ENCODE measurements at regions not wholly inside any gene's neighbourhood (a gene's known extent, or its start where the extent isn't known, plus 50 kb on each side); places are given as distances from the start of the nearest gene placed in this dataset.

- H3K9ac ChIP-seq (ENCODE audit: extremely low read depth, insufficient read length, low read length): no peak overlapping the region
- H3K4me2 ChIP-seq (ENCODE audit: insufficient read depth, insufficient read length, low read length): no peak overlapping the region
- no peak overlapping the region for H3K27ac Mint-ChIP-seq
- no peaks in the 10 kb centered on the region for H3K23me2 ChIP-seq (ENCODE audit: insufficient read length, low read depth, low read length, poor library complexity, severe bottlenecking)
- H3K23ac ChIP-seq (ENCODE audit: insufficient read length, low read depth, low read length): no peak overlapping the region
- no peak overlapping the region for H3K56ac ChIP-seq (ENCODE audit: insufficient read length, low read depth, low read length)
- no peak overlapping the region for H3T11ph ChIP-seq (ENCODE audit: low read length)
- no peak for DNase-seq
- WGBS (ENCODE audit: extremely low coverage, insufficient read length, low lambda C conversion rate): no CpG with 5 or more reads among the region's 5 CpGs
- no peak overlapping the region for H3K14ac ChIP-seq (ENCODE audit: insufficient read depth, low read length)
- H2BK15ac ChIP-seq (ENCODE audit: low read depth, low read length): no peak overlapping the region
- H3K4me3 Mint-ChIP-seq: no peak overlapping the region
- no peak overlapping the region for H2BK120ac ChIP-seq (ENCODE audit: low read depth, low read length, poor library complexity, severe bottlenecking)
- no peaks in the 10 kb centered on the region for H3K79me2 ChIP-seq (ENCODE audit: insufficient read depth, low read length)
- H4K8ac ChIP-seq (replicated peaks; ENCODE audit: insufficient read length, low read depth, low read length): no peak overlapping the region
- no peak overlapping the region for H2AFZ ChIP-seq (ENCODE audit: low read length)
- no peaks in the 10 kb centered on the region for H3K9me3 ChIP-seq (ENCODE audit: control insufficient read depth, low read depth, low read length)
- H3K36me3 Mint-ChIP-seq (ENCODE audit: insufficient read depth in 1 of 3, low read depth in 3 of 3): no peaks in the 10 kb centered on the region
- no peak overlapping the region for H4K91ac ChIP-seq (ENCODE audit: insufficient read length, low read depth, low read length)
- H3K4me1 Mint-ChIP-seq: no peaks in the 10 kb centered on the region
- H2BK5ac ChIP-seq (ENCODE audit: insufficient read length, low read length): no peak overlapping the region
- H3K4ac ChIP-seq (ENCODE audit: low read depth, low read length): no peak overlapping the region
- H3K27me3 Mint-ChIP-seq (ENCODE audit: low read depth): peaks cover 6% of the 10 kb centered on the region
- H2AK5ac ChIP-seq (ENCODE audit: insufficient read length, low read length): no peak overlapping the region
- H3K4me1 ChIP-seq (ENCODE audit: insufficient read depth, low read length): no peaks in the 10 kb centered on the region
- H3K9me3 Mint-ChIP-seq: peaks cover 0 to 7% of the 10 kb centered on the region in 2 experiments; a peak in 1 of 5 replicates
- no peak overlapping the region for H2BK20ac ChIP-seq (ENCODE audit: low read depth, low read length, poor library complexity, severe bottlenecking)
- no peaks in the 10 kb centered on the region for H3K79me1 ChIP-seq (ENCODE audit: insufficient read depth, low read depth, low read length, poor library complexity, severe bottlenecking)
- H3K18ac ChIP-seq (ENCODE audit: insufficient read length, low read depth, low read length): no peak overlapping the region
- H3K27ac ChIP-seq (ENCODE audit: insufficient read length, low read depth, low read length): no peak overlapping the region
- no peaks in the 10 kb centered on the region for H3K27me3 ChIP-seq (ENCODE audit: insufficient read depth, low read length)
- H4K20me1 ChIP-seq (ENCODE audit: control insufficient read depth, insufficient read depth, insufficient read length): no peaks in the 10 kb centered on the region
- TF ChIP-seq, protein P1, sequence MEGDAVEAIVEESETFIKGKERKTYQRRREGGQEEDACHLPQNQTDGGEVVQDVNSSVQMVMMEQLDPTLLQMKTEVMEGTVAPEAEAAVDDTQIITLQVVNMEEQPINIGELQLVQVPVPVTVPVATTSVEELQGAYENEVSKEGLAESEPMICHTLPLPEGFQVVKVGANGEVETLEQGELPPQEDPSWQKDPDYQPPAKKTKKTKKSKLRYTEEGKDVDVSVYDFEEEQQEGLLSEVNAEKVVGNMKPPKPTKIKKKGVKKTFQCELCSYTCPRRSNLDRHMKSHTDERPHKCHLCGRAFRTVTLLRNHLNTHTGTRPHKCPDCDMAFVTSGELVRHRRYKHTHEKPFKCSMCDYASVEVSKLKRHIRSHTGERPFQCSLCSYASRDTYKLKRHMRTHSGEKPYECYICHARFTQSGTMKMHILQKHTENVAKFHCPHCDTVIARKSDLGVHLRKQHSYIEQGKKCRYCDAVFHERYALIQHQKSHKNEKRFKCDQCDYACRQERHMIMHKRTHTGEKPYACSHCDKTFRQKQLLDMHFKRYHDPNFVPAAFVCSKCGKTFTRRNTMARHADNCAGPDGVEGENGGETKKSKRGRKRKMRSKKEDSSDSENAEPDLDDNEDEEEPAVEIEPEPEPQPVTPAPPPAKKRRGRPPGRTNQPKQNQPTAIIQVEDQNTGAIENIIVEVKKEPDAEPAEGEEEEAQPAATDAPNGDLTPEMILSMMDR (conservative IDR thresholded peaks at IDR 0.05): no peak
- no peak overlapping the region for H2BK12ac ChIP-seq (ENCODE audit: insufficient read length, low read depth, low read length)
- no peak overlapping the region for H4K5ac ChIP-seq (ENCODE audit: insufficient read length, low read depth, low read length)
Measured at GRCh38 chr5:76030343-76030742, 52.8 kb upstream of the SV2C start.

Data from H9 (cell line).